ENCODE measurements at regions not wholly inside any gene's neighbourhood (a gene's known extent, or its start where the extent isn't known, plus 50 kb on each side); places are given as distances from the start of the nearest gene placed in this dataset.
"Not testable (repeated sequence)": the region's sequence is repeated elsewhere in the genome, so short reads cannot be mapped to it uniquely, and the experiment has no call there.

DNA sequence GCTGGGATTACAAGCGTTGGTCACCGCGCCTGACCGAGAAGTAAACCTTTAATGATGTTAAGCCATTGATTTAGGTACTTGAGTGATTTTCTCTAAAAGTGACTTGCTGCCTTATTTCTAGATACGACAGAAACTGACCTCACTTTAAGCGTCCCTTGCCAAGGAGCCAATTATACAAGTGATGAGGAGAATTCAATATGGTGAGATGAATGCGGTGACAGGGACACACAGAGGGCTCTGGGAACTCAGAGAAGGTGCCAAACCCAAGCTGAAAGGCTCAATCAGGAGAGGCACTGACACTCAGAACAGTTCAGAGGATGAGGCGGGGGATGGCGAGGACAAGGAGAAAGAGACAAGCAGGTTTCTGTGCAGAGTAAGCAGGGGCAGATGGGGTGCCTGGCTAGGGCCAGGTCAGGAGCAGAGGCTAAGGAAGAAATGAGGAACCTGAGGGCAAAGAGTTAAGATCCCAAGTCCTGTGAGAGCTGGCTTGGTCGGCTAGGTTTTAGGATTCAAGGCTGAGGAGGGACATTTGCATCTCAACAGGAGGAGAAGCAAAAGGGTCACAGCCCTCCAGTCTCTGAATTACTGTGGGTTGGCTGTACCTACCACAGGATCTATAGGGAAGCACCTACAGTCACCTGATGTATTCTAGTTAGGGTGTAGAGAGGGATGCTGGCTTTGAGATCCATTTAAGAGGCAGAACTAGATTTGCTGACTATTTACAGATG, 83.2 kb upstream of the USP24 start:
- H2AFZ ChIP-seq (ENCODE audit: low read length), result no peak overlapping the region
- no peak overlapping the region for H3K4me2 ChIP-seq (ENCODE audit: extremely low read depth, insufficient read depth, low read length)
- no peaks in the 10 kb centered on the region for H3K36me3 ChIP-seq (ENCODE audit: control insufficient read depth, insufficient read depth, low read length)
- no peaks in the 10 kb centered on the region for H3K79me2 ChIP-seq (ENCODE audit: control insufficient read depth, insufficient read depth, low read length)
- H3K27ac ChIP-seq (ENCODE audit: insufficient read depth, low read length), result no peak overlapping the region
- H4K20me1 ChIP-seq (ENCODE audit: control insufficient read depth, extremely low read depth, insufficient read depth, low read length), result no peaks in the 10 kb centered on the region
- H3K4me3 ChIP-seq (replicated peaks in 1 of 4; ENCODE audit: control extremely low read depth in 1 of 4, insufficient read depth in 1 of 4, low read depth in 3 of 4, low read length in 4 of 4), result no peak overlapping the region
- DNase-seq (ENCODE audit: low read depth in 2 of 2), result no peak
- H3K27me3 ChIP-seq (ENCODE audit: control insufficient read depth, insufficient read depth, low read length), result no peaks in the 10 kb centered on the region
- no peaks in the 10 kb centered on the region for H3K4me1 ChIP-seq (ENCODE audit: control insufficient read depth, extremely low read depth, insufficient read depth, low read length)
- H3K9ac ChIP-seq (ENCODE audit: insufficient read depth, low read length), result no peak overlapping the region
- no peaks in the 10 kb centered on the region for H3K9me3 ChIP-seq (ENCODE audit: control insufficient read depth, insufficient read depth, low read depth, low read length)
- no peak for TF ChIP-seq EZH2 (IDR thresholded peaks at IDR 0.05; ENCODE audit: low read length, missing control alignments)
- TF ChIP-seq, protein P1, sequence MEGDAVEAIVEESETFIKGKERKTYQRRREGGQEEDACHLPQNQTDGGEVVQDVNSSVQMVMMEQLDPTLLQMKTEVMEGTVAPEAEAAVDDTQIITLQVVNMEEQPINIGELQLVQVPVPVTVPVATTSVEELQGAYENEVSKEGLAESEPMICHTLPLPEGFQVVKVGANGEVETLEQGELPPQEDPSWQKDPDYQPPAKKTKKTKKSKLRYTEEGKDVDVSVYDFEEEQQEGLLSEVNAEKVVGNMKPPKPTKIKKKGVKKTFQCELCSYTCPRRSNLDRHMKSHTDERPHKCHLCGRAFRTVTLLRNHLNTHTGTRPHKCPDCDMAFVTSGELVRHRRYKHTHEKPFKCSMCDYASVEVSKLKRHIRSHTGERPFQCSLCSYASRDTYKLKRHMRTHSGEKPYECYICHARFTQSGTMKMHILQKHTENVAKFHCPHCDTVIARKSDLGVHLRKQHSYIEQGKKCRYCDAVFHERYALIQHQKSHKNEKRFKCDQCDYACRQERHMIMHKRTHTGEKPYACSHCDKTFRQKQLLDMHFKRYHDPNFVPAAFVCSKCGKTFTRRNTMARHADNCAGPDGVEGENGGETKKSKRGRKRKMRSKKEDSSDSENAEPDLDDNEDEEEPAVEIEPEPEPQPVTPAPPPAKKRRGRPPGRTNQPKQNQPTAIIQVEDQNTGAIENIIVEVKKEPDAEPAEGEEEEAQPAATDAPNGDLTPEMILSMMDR (conservative IDR thresholded peaks at IDR 0.05 in 1 of 2, IDR thresholded peaks at IDR 0.05 in 1 of 2; ENCODE audit: low read depth in 1 of 2, low read length in 2 of 2), result no peak

DNA sequence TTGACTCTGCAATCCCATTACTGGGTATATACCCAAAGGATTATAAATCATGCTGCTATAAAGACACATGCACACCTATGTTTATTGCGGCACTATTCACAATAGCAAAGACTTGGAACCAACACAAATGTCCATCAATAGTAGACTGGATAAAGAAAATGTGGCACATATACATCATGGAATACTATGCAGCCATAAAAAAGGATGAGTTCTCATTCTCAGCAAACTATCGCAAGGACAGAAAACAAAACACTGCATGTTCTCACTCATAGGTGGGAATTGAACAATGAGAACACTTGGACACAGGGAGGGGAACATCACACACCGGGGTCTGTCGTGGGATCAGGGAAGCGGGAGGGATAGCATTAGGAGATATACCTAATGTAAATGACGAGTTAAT, 81.1 kb upstream of the USP24 start:
- H3K4me1 ChIP-seq (ENCODE audit: control insufficient read depth, extremely low read depth, insufficient read depth, low read length); H3K36me3 ChIP-seq (ENCODE audit: control insufficient read depth, insufficient read depth, low read length); H3K4me2 ChIP-seq (ENCODE audit: extremely low read depth, insufficient read depth, low read length); H2AFZ ChIP-seq (ENCODE audit: low read length); H3K4me3 ChIP-seq (replicated peaks in 1 of 4; ENCODE audit: control extremely low read depth in 1 of 4, insufficient read depth in 1 of 4, low read depth in 3 of 4, low read length in 4 of 4); H4K20me1 ChIP-seq (ENCODE audit: control insufficient read depth, extremely low read depth, insufficient read depth, low read length); H3K9me3 ChIP-seq (ENCODE audit: control insufficient read depth, insufficient read depth, low read depth, low read length); H3K27me3 ChIP-seq (ENCODE audit: control insufficient read depth, insufficient read depth, low read length); H3K27ac ChIP-seq (ENCODE audit: insufficient read depth, low read length); H3K9ac ChIP-seq (ENCODE audit: insufficient read depth, low read length); H3K79me2 ChIP-seq (ENCODE audit: control insufficient read depth, insufficient read depth, low read length); DNase-seq (ENCODE audit: low read depth in 2 of 2): not testable (repeated sequence)

DNA sequence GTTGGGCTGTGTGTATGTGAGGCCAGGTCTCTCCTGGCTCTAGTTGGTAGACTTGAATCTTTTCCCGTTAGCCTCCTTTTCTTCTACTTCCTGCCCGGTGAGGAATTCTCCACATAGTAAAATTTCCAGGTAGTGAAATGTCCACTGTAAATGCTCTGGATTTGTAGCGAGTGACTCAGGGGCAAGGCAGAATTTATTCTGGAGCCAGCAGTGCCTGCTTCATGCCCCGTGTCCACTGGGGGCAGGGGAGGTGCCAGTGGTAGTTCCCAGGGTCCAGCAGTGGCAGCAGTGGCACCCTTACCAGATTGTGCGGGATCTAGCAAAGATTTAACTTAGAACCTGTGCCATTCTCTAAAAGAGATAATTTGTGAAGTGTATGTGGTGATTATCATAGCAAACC, 74.5 kb upstream of the USP24 start:
- no peak for TF ChIP-seq EZH2 (IDR thresholded peaks at IDR 0.05; ENCODE audit: low read length, missing control alignments)
- TF ChIP-seq, protein P1 (conservative IDR thresholded peaks at IDR 0.05 in 1 of 2, IDR thresholded peaks at IDR 0.05 in 1 of 2; ENCODE audit: low read depth in 1 of 2, low read length in 2 of 2), result no peak
- Histone ChIP-seq H3K4me3 (replicated peaks in 1 of 4; ENCODE audit: control extremely low read depth in 1 of 4, insufficient read depth in 1 of 4, low read depth in 3 of 4, low read length in 4 of 4) (no peak overlapping the region), H3K36me3 (ENCODE audit: control insufficient read depth, insufficient read depth, low read length) (no peaks in the 10 kb centered on the region), H2AFZ (ENCODE audit: low read length) (no peak overlapping the region), H3K27ac (ENCODE audit: insufficient read depth, low read length) (no peak overlapping the region), H3K79me2 (ENCODE audit: control insufficient read depth, insufficient read depth, low read length) (no peaks in the 10 kb centered on the region), H3K4me2 (ENCODE audit: extremely low read depth, insufficient read depth, low read length) (no peak overlapping the region), H3K4me1 (ENCODE audit: control insufficient read depth, extremely low read depth, insufficient read depth, low read length) (peaks cover 4% of the 10 kb centered on the region), H4K20me1 (ENCODE audit: control insufficient read depth, extremely low read depth, insufficient read depth, low read length) (no peaks in the 10 kb centered on the region), H3K9me3 (ENCODE audit: control insufficient read depth, insufficient read depth, low read depth, low read length) (no peaks in the 10 kb centered on the region), H3K9ac (ENCODE audit: insufficient read depth, low read length) (no peak overlapping the region), H3K27me3 (ENCODE audit: control insufficient read depth, insufficient read depth, low read length) (no peaks in the 10 kb centered on the region)
- DNase-seq (ENCODE audit: low read depth in 2 of 2), result no peak
